PC-3 (cell line): ENCODE measurements at regions not wholly inside any gene's neighbourhood (a gene's known extent, or its start where the extent isn't known, plus 50 kb on each side); places are given as distances from the start of the nearest gene placed in this dataset.

Source experiments
- ATAC-seq: fragments of 200-7000 bp; cut with Tn5 transposase; 2 replicates; pipeline ENCODE4 v1.9.1; 2020; ENCODE audit warnings: mild to moderate bottlenecking, moderate library complexity
- BruUV-seq: library from RNA; stranded (reverse); fragments of 400-500 nt; replicated peaks from 2 replicates; lab custom pipeline; 2021; lab: Mats Ljungman, UMichigan
- CTCF ChIA-PET: fragments of 300-600 bp; sonication (Branson Sonifier 250); formaldehyde crosslinking; loops from one replicate; lab custom pipeline; 2022; ENCODE audit warnings: antibody characterized with exemption; lab: Charles Lee
- POLR2A ChIA-PET: fragments of 300-600 bp; sonication (Branson Sonifier 250); formaldehyde crosslinking; loops from one replicate; lab custom pipeline; 2022; ENCODE audit warnings: antibody characterized with exemption; ENCODE audit not compliant: unreplicated experiment; lab: Charles Lee
- DNase-seq: peaks from one replicate; pipeline ENCODE4 v3.0.0-alpha.2; 2015
- H2AFZ ChIP-seq: fragments of 300-600 bp; sonication (generic); 2 replicates; pipeline ENCODE4 v1.6.0; 2016; ENCODE audit warnings: antibody characterized with exemption, low read length
- H3F3A ChIP-seq: fragments of 300-600 bp; sonication (generic); one replicate; pipeline ENCODE4 v1.6.0; 2017; ENCODE audit warnings: antibody characterized with exemption, low read length, control low read depth, mild to moderate bottlenecking; ENCODE audit not compliant: unreplicated experiment
- H3K27ac ChIP-seq: fragments of 300-600 bp; sonication (generic); 2 replicates; pipeline ENCODE4 v1.5.1; 2016; ENCODE audit warnings: mild to moderate bottlenecking, low read length
- H3K27me3 ChIP-seq: fragments of 300-600 bp; sonication (generic); 2 replicates; pipeline ENCODE4 v1.6.1; 2016; ENCODE audit warnings: low read length, mixed read lengths
- H3K36me3 ChIP-seq: fragments of 300-600 bp; sonication (generic); 2 replicates; pipeline ENCODE4 v1.6.1; 2016; ENCODE audit warnings: low read depth, mixed run types, low read length, mixed read lengths
- H3K4me1 ChIP-seq: fragments of 300-600 bp; sonication (generic); 2 replicates; pipeline ENCODE4 v1.5.1; 2016; ENCODE audit warnings: low read length; ENCODE audit not compliant: insufficient read depth
- H3K4me2 ChIP-seq: fragments of 300-600 bp; sonication (generic); 2 replicates; pipeline ENCODE4 v1.6.0; 2016; ENCODE audit warnings: low read length
- H3K4me3 ChIP-seq: fragments of 300-600 bp; sonication (generic); 2 replicates; pipeline ENCODE4 v1.5.1; 2016; ENCODE audit warnings: mild to moderate bottlenecking, low read length, mixed read lengths
- H3K79me2 ChIP-seq: fragments of 300-600 bp; sonication (generic); 2 replicates; pipeline ENCODE4 v1.6.1; 2017; ENCODE audit warnings: low read length, mixed read lengths
- H3K9ac ChIP-seq: fragments of 300-600 bp; sonication (generic); 2 replicates; pipeline ENCODE4 v1.6.0; 2016; ENCODE audit warnings: mild to moderate bottlenecking, low read length
- H3K9me2 ChIP-seq: fragments of 300-600 bp; sonication (generic); replicated peaks from 2 replicates; pipeline ENCODE4 v1.6.1; 2016; ENCODE audit warnings: mixed run types, low read length, mixed read lengths
- H3K9me3 ChIP-seq: fragments of 300-600 bp; sonication (generic); 2 replicates; pipeline ENCODE4 v1.6.1; 2016; ENCODE audit warnings: low read length, mixed read lengths
- H4K20me1 ChIP-seq: fragments of 300-600 bp; sonication (generic); 2 replicates; pipeline ENCODE4 v1.6.1; 2016; ENCODE audit warnings: low read length, mixed read lengths
- CTCF ChIP-seq: fragments of 300-600 bp; sonication (generic); conservative IDR thresholded peaks from 2 replicates; pipeline ENCODE4 v1.5.1; 2017; ENCODE audit warnings: antibody characterized with exemption, low read depth, mild to moderate bottlenecking, low read length
- EZH2 ChIP-seq: fragments of 300-600 bp; sonication (generic); IDR thresholded peaks from one replicate; pipeline ENCODE4 v1.6.1; 2017; ENCODE audit warnings: antibody characterized with exemption, mild to moderate bottlenecking, low read length; ENCODE audit not compliant: unreplicated experiment
- EZH2phosphoT487 ChIP-seq: fragments of 300-600 bp; sonication (generic); IDR thresholded peaks from 2 replicates; pipeline ENCODE4 v1.6.1; 2018; ENCODE audit warnings: mild to moderate bottlenecking, antibody characterized with exemption, low read length, borderline replicate concordance
- intact Hi-C: fragments of 100-400 bp; cut with micrococcal nuclease; formaldehyde crosslinking; loops from 2 replicates; pipeline ENCODE4 v1.9.0; 2023

GRCh38 chr13:65036999-65037398 is 2193.1 kb downstream of the PCDH9 start:
- intact Hi-C loops = no loop called here
- TF ChIP-seq EZH2phosphoT487 (no peak), CTCF (no peak), EZH2 (no peak)
- POLR2A ChIA-PET = interaction anchor here (0.7 kb wide), 1 partner anchor 1061 kb away, joined by 4 read pairs; no protein-coding TSS in a partner anchor
- Histone ChIP-seq H3K27ac (no peak overlapping the region), H3K79me2 (no peaks in the 10 kb centered on the region), H3K4me2 (no peak overlapping the region), H3K4me1 (peaks cover 11% of the 10 kb centered on the region), H4K20me1 (no peaks in the 10 kb centered on the region), H3K9ac (no peak overlapping the region), H3F3A (no peaks in the 10 kb centered on the region), H3K9me3 (no peaks in the 10 kb centered on the region), H3K36me3 (no peaks in the 10 kb centered on the region), H3K4me3 (no peak overlapping the region), H2AFZ (no peak overlapping the region), H3K27me3 (no peaks in the 10 kb centered on the region), H3K9me2 (no peaks in the 10 kb centered on the region)
- CTCF ChIA-PET = no interaction called here
- ATAC-seq (peak; percentile 87), DNase-seq (peak; percentile 52)
- BruUV-seq = no TSS peak

- no TSS peak for BruUV-seq
- CTCF ChIA-PET = no interaction called here
Observed at GRCh38 chr13:65035302-65035701, 2194.8 kb downstream of the PCDH9 start.

More at GRCh38 chr13:65035302-65035701, 2194.8 kb downstream of the PCDH9 start:
- no peaks in the 10 kb centered on the region for H4K20me1 ChIP-seq
- peak; percentile 13 for DNase-seq
- no peaks in the 10 kb centered on the region for H3K9me2 ChIP-seq
- H3K9me3 ChIP-seq = no peaks in the 10 kb centered on the region
- no peak for TF ChIP-seq CTCF
- no peak for TF ChIP-seq EZH2
- TF ChIP-seq EZH2phosphoT487 = no peak
- no peaks in the 10 kb centered on the region for H3K27me3 ChIP-seq
- no peak overlapping the region for H2AFZ ChIP-seq
- H3K4me2 ChIP-seq = no peak overlapping the region
- H3K79me2 ChIP-seq = no peaks in the 10 kb centered on the region
- no peak overlapping the region for H3K4me3 ChIP-seq
- H3F3A ChIP-seq = no peaks in the 10 kb centered on the region
- H3K9ac ChIP-seq = no peak overlapping the region
- no peak for ATAC-seq
- no peak overlapping the region for H3K27ac ChIP-seq
- intact Hi-C loops = no loop called here
- H3K4me1 ChIP-seq = peaks cover 11% of the 10 kb centered on the region
- H3K36me3 ChIP-seq = no peaks in the 10 kb centered on the region
- POLR2A ChIA-PET = no interaction called here
